HG03196 (cell line): ENCODE measurements at regions not wholly inside any gene's neighbourhood (a gene's known extent, or its start where the extent isn't known, plus 50 kb on each side); places are given as distances from the start of the nearest gene placed in this dataset.

Experiments
- ATAC-seq: cut with Tn5 transposase; IDR thresholded peaks from one replicate; pipeline ENCODE4 v1.9.1; 2021; ENCODE audit not compliant: unreplicated experiment

DNA sequence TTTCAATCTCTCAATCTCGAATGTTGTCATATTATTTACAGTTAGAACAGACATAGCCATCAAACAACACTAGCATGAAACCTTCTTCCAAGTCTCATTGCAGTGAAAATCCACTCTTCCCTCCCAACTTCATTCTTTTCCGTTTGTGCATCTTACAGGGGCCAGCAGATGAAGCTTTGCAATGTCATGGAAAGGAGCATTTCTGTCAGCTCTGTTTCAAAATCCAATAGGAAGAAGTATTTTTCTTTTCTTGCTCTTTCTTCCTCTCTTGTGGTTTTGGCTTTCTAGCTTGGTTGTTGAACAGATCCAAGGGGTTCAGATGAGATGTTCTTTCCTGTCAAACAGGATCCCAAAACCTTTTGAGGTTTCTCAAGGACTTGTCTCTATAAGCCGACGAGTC is 416.6 kb downstream of the AEBP2 start:
- ATAC-seq, result no peak

DNA sequence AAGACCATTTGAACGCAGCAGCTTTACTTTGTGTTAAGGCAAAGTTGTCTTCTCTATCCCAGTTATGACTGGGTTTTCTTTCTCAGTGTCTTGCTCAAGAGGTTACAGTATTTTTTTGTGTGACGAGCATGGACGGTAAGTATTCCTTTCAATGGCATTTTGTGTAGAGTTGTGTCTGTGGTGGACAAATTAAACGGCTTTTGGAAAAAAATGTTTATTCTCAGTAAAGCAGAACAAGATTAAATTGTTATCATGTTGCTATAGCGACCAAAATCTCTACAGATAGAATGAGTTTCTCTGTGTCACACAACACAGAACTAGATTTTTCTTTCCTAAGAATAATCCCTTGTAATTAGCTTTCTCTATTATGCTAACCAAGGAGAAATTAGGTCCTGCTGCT is 417.1 kb downstream of the AEBP2 start:
- ATAC-seq, result no peak

DNA sequence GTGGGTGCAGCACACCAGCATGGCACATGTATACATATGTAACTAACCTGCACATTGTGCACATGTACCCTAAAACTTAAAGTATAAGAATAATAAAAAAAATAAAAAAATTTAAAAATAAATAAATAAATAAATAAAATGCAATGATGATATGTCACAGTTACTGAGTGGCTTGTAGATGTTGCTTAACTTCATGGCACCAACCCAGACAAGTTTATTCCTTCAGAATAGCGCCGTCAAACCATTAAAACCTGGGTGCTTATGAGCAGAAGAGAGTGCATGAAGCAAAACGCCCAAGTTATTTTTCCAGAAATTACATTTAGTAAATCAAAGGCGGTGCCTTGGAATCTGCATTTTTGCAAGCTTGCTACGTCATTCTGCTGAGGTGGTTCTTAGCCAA is 417.9 kb downstream of the AEBP2 start:
- ATAC-seq, result no peak

- no peak for ATAC-seq
Observed at GRCh38 chr12:19867151-19867550, 427.9 kb downstream of the AEBP2 start.

DNA sequence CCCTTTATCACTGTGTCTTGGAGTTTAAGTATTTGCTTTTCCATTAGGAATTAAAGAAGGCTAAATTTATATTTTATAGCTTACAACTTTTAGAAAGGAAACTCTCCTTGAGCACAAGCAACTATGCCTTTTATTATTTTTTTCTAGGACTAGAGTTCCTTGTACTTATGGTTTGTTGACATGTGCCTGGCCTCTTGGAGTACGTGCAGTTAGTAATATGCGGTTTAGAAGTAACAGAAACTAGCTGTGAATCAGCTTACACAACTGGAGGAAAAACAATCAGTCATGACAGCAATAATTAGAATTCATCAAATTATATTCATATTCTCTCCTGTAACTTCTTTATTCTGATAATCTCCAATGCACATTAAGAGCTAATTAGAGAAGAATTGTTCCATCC is 428.7 kb downstream of the AEBP2 start:
- ATAC-seq, result no peak

GRCh38 chr12:19869413-19869812 is 430.1 kb downstream of the AEBP2 start:
- no peak for ATAC-seq

DNA sequence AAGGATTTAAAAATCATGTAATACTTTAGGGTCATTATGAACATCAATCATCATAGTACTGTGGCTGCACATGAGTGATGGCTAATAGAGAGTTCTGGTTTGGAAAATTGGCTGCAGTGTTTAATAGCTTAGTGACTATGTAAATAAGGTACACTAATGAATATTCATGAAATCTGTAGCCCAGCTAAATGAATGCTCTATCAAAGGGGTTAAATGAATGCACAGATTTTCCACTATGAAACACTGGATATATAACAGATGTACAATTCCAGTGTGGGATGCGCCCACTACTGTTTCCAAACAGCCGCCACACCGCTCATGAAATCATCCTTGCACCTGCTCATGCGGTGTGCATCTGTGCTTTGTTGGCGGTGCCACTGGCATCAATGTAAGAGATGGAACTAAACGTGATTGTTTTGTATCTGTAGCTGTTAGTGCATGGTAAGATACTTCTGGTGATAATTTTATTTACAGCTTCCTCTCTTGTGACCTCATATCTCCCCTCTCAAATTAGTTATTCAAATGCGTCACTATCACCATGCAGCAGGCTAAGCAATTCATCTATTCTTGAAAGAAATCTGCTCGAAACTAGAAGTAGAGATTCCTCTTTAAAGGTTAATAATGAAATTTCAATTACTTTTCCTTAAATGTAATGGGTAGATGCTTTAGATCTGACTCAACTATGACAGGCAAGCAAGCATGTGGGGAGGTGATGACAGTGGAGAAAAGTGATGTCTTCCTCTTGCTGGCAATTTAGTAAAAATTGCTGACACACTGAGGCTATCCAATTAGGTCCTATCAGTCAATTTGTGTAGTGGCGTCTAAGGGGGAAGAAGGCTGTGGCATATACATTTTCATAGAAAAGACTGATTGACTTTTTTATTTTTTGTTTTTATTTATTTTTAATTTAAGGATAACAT is 433.6 kb downstream of the AEBP2 start:
- no peak for ATAC-seq

DNA sequence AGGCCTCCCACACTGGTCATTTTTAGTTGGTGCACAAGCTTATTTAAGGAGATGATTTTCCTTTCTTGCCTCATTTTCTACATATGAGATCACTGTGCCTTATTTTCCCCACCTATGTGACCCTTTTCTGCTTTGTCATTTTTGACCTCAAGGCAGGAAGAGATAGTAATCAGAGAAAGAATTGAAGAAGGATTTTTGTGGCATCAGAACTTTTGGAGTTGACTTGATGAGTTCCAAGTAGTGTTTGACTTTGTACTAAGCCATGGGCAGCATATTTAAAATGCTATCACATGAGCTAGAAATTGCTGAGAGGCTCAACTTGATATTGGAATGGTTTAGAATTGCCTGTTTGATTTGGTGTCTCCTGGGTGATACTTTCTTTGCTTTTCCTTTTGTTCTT is 440.8 kb downstream of the AEBP2 start:
- ATAC-seq, result no peak

DNA sequence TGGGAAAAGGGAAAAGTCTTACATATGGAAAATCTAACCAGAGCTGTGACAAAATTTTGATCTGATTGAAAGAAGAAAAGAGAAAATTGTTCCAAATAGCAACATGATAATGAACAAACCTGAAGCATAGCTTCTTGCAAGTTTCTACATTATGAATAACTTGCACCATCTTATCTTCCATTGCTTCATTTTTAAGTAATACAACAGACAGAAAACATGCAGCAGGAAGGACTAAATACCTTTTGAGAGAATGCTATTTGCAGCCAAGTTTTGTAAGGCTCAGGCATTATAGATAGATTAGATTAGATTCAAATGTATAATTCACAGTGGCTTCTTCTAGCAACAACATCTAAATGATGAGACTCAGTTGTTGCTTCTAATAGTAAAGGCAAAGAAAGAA is 441.4 kb downstream of the AEBP2 start:
- ATAC-seq, result no peak

DNA sequence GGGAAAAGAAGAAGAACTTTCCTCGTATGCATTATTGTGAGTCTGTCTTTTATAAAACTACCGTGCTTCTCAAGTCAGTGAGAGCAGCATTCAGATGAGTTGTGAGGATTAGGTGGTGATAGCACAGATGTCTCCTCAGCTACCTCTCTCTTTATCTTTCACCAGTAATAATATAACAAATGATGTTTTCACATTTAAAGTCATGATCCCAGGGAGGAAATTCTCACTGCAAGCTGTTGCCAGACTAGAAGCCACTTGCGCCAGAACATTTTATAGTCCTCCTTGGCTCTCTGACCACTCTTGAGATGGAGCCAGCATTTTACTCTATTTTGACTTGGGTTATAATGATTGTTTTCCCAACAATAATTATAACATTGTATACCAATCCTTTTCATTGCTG is 443.1 kb downstream of the AEBP2 start:
- ATAC-seq, result no peak

GRCh38 chr12:19884021-19884492 is 444.8 kb downstream of the AEBP2 start:
- ATAC-seq, result no peak

GRCh38 chr12:19885093-19885812 is 446.0 kb downstream of the AEBP2 start:
- no peak for ATAC-seq

DNA sequence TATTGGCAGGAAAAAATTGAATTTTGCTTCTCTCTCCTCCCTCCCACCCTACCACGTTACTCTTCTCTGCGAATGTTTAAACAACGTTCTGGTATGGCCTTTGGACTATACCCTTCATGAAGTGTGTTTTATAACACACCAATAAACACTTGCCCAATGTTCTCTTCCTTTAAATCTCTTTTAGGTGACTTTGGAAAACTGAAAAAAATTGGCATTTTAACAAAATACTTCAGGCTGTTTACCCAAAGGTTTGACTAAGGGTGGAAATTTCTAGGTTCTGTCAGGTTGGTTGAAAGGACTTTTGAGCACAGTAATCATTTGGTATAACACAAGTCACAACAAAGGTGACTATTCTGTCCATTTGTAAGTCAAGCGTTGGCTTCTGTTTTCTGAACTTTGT is 446.8 kb downstream of the AEBP2 start:
- no peak for ATAC-seq

DNA sequence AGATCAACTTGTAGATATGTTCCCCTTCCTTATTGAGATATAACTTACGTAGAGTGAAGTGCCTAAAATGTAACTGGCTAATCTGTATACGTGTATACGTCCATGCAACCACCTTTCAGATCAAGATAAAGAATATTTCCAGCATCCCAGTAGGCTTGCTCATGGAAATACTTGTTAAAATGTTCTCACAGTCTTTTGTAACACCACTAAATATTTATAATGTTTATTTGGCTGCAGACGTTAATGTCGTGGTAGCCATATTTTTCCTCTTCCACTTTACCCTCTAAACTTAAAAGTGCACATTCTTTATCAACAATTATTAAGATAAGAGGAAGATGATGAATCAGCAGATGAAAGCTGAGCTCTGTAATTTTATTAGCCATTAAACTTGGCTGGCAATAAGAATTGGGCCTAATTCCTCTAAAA is 447.4 kb downstream of the AEBP2 start:
- ATAC-seq, result no peak

DNA sequence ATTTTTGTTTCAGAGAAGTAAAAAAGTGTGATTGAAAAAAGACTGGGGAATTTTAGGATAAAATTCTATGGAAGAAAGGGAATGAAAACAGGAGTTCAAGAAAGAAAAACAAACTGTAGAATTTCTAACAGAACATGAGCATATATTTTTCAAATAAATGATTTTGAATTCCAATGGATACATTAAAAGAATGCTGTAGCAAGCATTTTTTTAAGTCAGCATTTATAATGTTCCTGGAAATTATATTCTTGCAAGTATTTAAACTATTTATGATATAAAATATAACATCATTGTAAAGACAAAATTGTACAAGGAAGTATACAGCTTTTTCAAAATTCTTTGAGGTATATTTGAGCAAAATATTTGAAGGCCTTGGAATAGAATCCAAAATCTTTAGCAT is 450.7 kb downstream of the AEBP2 start:
- ATAC-seq, result no peak

- no peak for ATAC-seq
Observed at GRCh38 chr12:19891936-19892591, 452.8 kb downstream of the AEBP2 start.

DNA sequence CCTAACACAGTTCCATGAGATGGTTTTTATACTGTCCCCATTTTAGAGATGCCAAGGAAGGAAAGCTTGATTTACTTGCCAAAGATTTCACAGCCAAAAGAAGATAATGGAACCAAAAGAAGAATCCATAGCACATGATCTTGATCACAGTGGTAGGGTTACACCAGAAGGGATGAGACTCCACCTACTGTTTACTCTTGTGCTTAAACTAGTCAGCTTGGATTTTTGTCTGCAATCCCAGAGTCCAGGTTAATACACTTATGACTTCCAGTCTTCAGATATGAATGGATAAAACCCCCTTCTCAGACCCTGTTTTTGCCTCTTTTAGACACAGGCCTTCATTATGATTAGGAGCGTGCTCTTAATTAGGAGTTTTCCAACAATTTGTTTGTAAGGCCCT is 454.2 kb downstream of the AEBP2 start:
- no peak for ATAC-seq

DNA sequence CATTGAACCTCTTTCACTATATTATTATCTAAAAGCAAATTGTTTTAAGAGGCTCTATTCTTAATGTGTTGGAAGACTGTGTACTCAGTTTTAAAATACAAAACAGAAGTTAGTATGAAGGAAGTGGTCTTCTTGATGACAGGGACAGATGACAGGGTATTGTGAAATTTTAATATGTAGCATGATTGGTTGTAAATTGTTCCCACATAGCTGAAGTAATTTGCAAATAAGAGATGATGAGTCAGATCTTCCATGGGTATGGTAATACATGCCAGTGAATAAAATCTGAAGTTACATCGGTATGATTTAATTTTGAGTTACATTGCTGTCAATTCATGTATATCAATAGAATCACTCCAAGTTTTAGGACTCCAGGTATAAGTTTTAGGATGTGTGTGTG is 454.8 kb downstream of the AEBP2 start:
- no peak for ATAC-seq

GRCh38 chr12:19894803-19895202 is 455.5 kb downstream of the AEBP2 start:
- peak; percentile 82 for ATAC-seq

DNA sequence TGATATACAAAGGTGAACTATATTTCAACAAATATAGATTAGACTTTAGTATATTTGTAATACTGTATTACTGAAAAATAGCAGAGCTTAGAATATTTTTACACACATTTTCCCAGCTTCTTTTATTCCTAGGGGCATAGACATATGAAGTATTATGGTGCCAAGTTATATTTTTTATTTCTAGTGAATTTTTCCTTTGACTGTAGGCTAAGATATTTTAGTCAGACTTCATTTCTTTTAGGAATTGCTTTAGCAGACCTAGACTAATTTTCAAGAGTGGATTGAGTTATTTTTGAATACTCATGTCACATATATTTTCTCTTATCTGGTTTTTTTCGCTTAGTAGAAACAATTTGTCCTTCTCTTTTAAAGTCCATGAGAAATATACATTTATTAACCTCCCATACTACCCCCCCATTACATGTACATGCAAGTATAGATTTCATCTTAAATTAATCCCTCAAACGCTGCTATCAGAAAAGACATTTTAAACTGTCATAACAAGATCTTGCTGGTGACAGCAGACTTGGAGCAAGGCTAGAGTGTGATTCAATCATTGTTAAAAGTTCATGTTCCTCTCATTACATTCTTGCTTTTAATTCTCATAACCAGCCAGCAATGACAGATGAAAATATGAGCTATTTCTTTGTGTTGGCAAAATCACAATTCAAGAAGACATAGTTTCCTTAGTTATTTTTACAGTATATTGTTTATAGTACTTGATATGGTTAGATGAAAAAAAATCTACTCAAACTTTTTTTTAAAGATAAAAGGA is 456.1 kb downstream of the AEBP2 start:
- no peak for ATAC-seq

DNA sequence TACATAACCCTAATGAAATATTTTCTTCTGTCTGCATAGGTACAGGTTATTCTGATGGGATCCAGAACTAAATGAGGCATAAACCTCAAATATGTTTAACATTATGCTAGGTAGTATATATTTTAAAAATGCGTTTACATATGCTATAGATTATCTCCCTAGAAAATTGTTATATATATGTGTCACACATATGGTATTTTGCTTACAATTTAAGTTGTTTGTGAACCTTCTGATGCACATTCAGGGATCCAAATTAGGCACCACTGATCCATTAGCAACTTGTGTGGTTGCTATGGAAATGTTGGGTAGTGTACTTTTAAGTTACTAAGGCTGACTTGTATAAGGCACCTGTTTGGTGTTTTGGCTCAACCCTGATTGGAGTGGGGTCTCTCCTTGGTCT is 456.7 kb downstream of the AEBP2 start:
- no peak for ATAC-seq
